Liver (tissue), 7 donors: ENCODE measurements at regions not wholly inside any gene's neighbourhood (a gene's known extent, or its start where the extent isn't known, plus 50 kb on each side); places are given as distances from the start of the nearest gene placed in this dataset.

Experiments
- DNase-seq: peaks from one replicate; pipeline ENCODE4 v3.0.0-alpha.2; 2017; ENCODE audit warnings: low spot score
- H3K27ac ChIP-seq, 2 donors: one replicate each; pipeline ENCODE4 v1.7.0; 2013; ENCODE audit warnings: inconsistent platforms in 2 of 2, low read length in 2 of 2, control low read depth in 1 of 2, low read depth in 1 of 2, mild to moderate bottlenecking in 1 of 2
- H3K27me3 ChIP-seq, 4 donors: one replicate each; pipeline versions ENCODE4 v1.6.1 to v1.7.0; 2013; ENCODE audit warnings: low read length in 3 of 4, inconsistent platforms in 1 of 4, mild to moderate bottlenecking in 1 of 4, moderate library complexity in 1 of 4; ENCODE audit not compliant: control insufficient read depth in 4 of 4, insufficient read depth in 4 of 4
- H3K36me3 ChIP-seq, 4 donors: one replicate each; pipeline versions ENCODE4 v1.6.1 to v1.7.0; 2013; ENCODE audit warnings: low read length in 3 of 4, mild to moderate bottlenecking in 3 of 4, low read depth in 1 of 4, moderate library complexity in 1 of 4; ENCODE audit not compliant: control insufficient read depth in 4 of 4, insufficient read depth in 3 of 4
- H3K4me1 ChIP-seq, 4 donors: one replicate each; pipeline versions ENCODE4 v1.6.1 to v1.7.0; 2013; ENCODE audit warnings: low read length in 3 of 4, mild to moderate bottlenecking in 3 of 4, moderate library complexity in 1 of 4; ENCODE audit not compliant: control insufficient read depth in 4 of 4, insufficient read depth in 4 of 4
- H3K4me3 ChIP-seq, 3 donors: one replicate each; pipeline versions ENCODE4 v1.6.1 to v1.7.0; 2013; ENCODE audit warnings: low read length in 3 of 3, control low read depth in 1 of 3, low read depth in 1 of 3, mild to moderate bottlenecking in 1 of 3
- H3K9ac ChIP-seq, 2 donors: one replicate each; pipeline ENCODE4 v1.7.0; 2013; ENCODE audit warnings: low read length in 2 of 2, mild to moderate bottlenecking in 2 of 2, moderate library complexity in 2 of 2, control low read depth in 1 of 2, low read depth in 1 of 2
- H3K9me3 ChIP-seq, 4 donors: one replicate each; pipeline versions ENCODE4 v1.6.1 to v1.7.0; 2013; ENCODE audit warnings: low read length in 3 of 4; ENCODE audit not compliant: control insufficient read depth in 4 of 4
- EGR1 ChIP-seq, 2 donors: IDR thresholded peaks; 2 replicates each; pipeline ENCODE4 v1.6.1; 2016 to 2018; ENCODE audit warnings: antibody characterized with exemption in 2 of 2, low read depth in 2 of 2
- FOXA1 ChIP-seq: IDR thresholded peaks from 2 replicates; pipeline ENCODE4 v1.6.1; 2016; ENCODE audit warnings: antibody characterized with exemption
- FOXA2 ChIP-seq: IDR thresholded peaks from 2 replicates; pipeline ENCODE4 v1.6.1; 2016; ENCODE audit warnings: antibody characterized with exemption
- GABPA ChIP-seq, 2 donors: IDR thresholded peaks in 1 of 2; conservative IDR thresholded peaks in 1 of 2; 2 replicates each; pipeline ENCODE4 v1.6.1; 2016; ENCODE audit warnings: antibody characterized with exemption in 2 of 2, mild to moderate bottlenecking in 1 of 2, moderate library complexity in 1 of 2
- HNF4A ChIP-seq, 2 donors: conservative IDR thresholded peaks; 2 replicates each; pipeline ENCODE4 v1.6.1; 2016; ENCODE audit warnings: antibody characterized with exemption in 2 of 2, mild to moderate bottlenecking in 2 of 2
- HNF4G ChIP-seq: IDR thresholded peaks from 2 replicates; pipeline ENCODE4 v1.6.1; 2016; ENCODE audit warnings: antibody characterized with exemption
- JUND ChIP-seq, 2 donors: IDR thresholded peaks; 2 replicates each; pipeline ENCODE4 v1.6.1; 2016; ENCODE audit warnings: antibody characterized with exemption in 2 of 2
- NR2F2 ChIP-seq: IDR thresholded peaks from 2 replicates; pipeline ENCODE4 v1.6.1; 2016; ENCODE audit warnings: antibody characterized with exemption
- RAD21 ChIP-seq, 2 donors: IDR thresholded peaks; 2 replicates each; pipeline ENCODE4 v1.6.1; 2016; ENCODE audit warnings: antibody characterized with exemption in 2 of 2, mild to moderate bottlenecking in 2 of 2
- RXRA ChIP-seq, 2 donors: IDR thresholded peaks; 2 replicates each; pipeline ENCODE4 v1.6.1; 2017 to 2018; ENCODE audit warnings: antibody characterized with exemption in 2 of 2, mild to moderate bottlenecking in 1 of 2
- SP1 ChIP-seq: IDR thresholded peaks from 2 replicates; pipeline ENCODE4 v1.6.1; 2018; ENCODE audit warnings: antibody characterized with exemption, mild to moderate bottlenecking
- TAF1 ChIP-seq: conservative IDR thresholded peaks from 2 replicates; pipeline ENCODE4 v1.6.1; 2016; ENCODE audit warnings: antibody characterized with exemption, mild to moderate bottlenecking
- YY1 ChIP-seq: IDR thresholded peaks from 2 replicates; pipeline ENCODE4 v1.6.1; 2016; ENCODE audit warnings: antibody characterized with exemption, mild to moderate bottlenecking
- TF ChIP-seq, protein P1 (sequence below): fragments of 150-350 bp; IDR thresholded peaks from 2 replicates; pipeline ENCODE4 v1.5.1; 2017; ENCODE audit warnings: improper control_type of control experiment, low read depth, low read length; ENCODE audit not compliant: missing input control
- TF ChIP-seq, protein P2 (sequence below): IDR thresholded peaks from 2 replicates; pipeline ENCODE4 v1.6.1; 2016; ENCODE audit warnings: antibody characterized with exemption
- TF ChIP-seq, protein P3 (sequence below): IDR thresholded peaks from 2 replicates; pipeline ENCODE4 v1.6.1; 2016; ENCODE audit warnings: antibody characterized with exemption
- TF ChIP-seq, protein P4 (sequence below): IDR thresholded peaks from 2 replicates; pipeline ENCODE4 v1.6.1; 2016; ENCODE audit warnings: antibody characterized with exemption
- TF ChIP-seq, protein P5 (sequence below): IDR thresholded peaks from 2 replicates; pipeline ENCODE4 v1.6.1; 2016; ENCODE audit warnings: antibody characterized with exemption, mild to moderate bottlenecking
- donor health status: healthy.
- donor health status: healthy.
- donor health status: healthy.
- donor health status: healthy.

DNA sequence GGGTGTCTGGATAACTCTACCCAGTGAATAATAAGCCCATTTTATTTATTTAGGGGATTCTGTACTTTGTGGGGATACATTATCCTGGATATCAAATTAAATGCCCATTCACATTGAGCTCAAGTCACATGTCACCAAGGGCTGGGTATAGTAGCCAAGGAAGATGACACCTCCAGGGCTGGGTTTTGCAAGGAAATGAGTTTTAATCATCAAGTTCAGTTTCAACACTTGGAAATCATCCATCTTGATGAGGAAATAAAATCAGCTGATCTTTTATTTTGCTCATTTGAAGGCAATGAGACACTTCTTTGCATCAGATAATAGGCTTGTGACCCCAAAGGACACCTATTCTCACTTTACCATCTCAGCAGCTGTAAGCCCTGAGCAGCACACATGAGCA, 80.0 kb upstream of the TNR start:
- no peaks in the 10 kb centered on the region for H3K4me1 ChIP-seq
- DNase-seq: no peak
- H3K4me3 ChIP-seq: no peak overlapping the region
- H3K27me3 ChIP-seq: no peaks in the 10 kb centered on the region
- no peaks in the 10 kb centered on the region for H3K36me3 ChIP-seq
- TF ChIP-seq SP1 (no peak), FOXA1 (no peak), NR2F2 (no peak), RAD21 (IDR thresholded peaks at IDR 0.05) (no peak), YY1 (no peak), EGR1 (IDR thresholded peaks at IDR 0.05; ENCODE audit: low read depth in 2 of 2) (no peak), GABPA (IDR thresholded peaks at IDR 0.05 in 1 of 2, conservative IDR thresholded peaks at IDR 0.05 in 1 of 2) (no peak), RXRA (IDR thresholded peaks at IDR 0.05) (no peak), TAF1 (no peak), HNF4A (conservative IDR thresholded peaks at IDR 0.05) (no peak), JUND (IDR thresholded peaks at IDR 0.05) (no peak), HNF4G (no peak), FOXA2 (no peak)
- TF ChIP-seq, protein P1, sequence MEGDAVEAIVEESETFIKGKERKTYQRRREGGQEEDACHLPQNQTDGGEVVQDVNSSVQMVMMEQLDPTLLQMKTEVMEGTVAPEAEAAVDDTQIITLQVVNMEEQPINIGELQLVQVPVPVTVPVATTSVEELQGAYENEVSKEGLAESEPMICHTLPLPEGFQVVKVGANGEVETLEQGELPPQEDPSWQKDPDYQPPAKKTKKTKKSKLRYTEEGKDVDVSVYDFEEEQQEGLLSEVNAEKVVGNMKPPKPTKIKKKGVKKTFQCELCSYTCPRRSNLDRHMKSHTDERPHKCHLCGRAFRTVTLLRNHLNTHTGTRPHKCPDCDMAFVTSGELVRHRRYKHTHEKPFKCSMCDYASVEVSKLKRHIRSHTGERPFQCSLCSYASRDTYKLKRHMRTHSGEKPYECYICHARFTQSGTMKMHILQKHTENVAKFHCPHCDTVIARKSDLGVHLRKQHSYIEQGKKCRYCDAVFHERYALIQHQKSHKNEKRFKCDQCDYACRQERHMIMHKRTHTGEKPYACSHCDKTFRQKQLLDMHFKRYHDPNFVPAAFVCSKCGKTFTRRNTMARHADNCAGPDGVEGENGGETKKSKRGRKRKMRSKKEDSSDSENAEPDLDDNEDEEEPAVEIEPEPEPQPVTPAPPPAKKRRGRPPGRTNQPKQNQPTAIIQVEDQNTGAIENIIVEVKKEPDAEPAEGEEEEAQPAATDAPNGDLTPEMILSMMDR: no peak
- TF ChIP-seq, protein P2, sequence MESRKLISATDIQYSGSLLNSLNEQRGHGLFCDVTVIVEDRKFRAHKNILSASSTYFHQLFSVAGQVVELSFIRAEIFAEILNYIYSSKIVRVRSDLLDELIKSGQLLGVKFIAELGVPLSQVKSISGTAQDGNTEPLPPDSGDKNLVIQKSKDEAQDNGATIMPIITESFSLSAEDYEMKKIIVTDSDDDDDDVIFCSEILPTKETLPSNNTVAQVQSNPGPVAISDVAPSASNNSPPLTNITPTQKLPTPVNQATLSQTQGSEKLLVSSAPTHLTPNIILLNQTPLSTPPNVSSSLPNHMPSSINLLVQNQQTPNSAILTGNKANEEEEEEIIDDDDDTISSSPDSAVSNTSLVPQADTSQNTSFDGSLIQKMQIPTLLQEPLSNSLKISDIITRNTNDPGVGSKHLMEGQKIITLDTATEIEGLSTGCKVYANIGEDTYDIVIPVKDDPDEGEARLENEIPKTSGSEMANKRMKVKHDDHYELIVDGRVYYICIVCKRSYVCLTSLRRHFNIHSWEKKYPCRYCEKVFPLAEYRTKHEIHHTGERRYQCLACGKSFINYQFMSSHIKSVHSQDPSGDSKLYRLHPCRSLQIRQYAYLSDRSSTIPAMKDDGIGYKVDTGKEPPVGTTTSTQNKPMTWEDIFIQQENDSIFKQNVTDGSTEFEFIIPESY: no peak
- TF ChIP-seq, protein P3, sequence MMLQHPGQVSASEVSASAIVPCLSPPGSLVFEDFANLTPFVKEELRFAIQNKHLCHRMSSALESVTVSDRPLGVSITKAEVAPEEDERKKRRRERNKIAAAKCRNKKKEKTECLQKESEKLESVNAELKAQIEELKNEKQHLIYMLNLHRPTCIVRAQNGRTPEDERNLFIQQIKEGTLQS: no peak
- TF ChIP-seq, protein P4, sequence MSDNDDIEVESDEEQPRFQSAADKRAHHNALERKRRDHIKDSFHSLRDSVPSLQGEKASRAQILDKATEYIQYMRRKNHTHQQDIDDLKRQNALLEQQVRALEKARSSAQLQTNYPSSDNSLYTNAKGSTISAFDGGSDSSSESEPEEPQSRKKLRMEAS: no peak
- TF ChIP-seq, protein P5, sequence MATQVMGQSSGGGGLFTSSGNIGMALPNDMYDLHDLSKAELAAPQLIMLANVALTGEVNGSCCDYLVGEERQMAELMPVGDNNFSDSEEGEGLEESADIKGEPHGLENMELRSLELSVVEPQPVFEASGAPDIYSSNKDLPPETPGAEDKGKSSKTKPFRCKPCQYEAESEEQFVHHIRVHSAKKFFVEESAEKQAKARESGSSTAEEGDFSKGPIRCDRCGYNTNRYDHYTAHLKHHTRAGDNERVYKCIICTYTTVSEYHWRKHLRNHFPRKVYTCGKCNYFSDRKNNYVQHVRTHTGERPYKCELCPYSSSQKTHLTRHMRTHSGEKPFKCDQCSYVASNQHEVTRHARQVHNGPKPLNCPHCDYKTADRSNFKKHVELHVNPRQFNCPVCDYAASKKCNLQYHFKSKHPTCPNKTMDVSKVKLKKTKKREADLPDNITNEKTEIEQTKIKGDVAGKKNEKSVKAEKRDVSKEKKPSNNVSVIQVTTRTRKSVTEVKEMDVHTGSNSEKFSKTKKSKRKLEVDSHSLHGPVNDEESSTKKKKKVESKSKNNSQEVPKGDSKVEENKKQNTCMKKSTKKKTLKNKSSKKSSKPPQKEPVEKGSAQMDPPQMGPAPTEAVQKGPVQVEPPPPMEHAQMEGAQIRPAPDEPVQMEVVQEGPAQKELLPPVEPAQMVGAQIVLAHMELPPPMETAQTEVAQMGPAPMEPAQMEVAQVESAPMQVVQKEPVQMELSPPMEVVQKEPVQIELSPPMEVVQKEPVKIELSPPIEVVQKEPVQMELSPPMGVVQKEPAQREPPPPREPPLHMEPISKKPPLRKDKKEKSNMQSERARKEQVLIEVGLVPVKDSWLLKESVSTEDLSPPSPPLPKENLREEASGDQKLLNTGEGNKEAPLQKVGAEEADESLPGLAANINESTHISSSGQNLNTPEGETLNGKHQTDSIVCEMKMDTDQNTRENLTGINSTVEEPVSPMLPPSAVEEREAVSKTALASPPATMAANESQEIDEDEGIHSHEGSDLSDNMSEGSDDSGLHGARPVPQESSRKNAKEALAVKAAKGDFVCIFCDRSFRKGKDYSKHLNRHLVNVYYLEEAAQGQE: no peak
- H3K9ac ChIP-seq: no peak overlapping the region
- no peaks in the 10 kb centered on the region for H3K9me3 ChIP-seq
- H3K27ac ChIP-seq: no peak overlapping the region
